Transverse colon (tissue), 4 donors: ENCODE measurements at regions not wholly inside any gene's neighbourhood (a gene's known extent, or its start where the extent isn't known, plus 50 kb on each side); places are given as distances from the start of the nearest gene placed in this dataset.
"Not testable (repeated sequence)": the region's sequence is repeated elsewhere in the genome, so short reads cannot be mapped to it uniquely, and the experiment has no call there.

Experiments used
- DNase-seq: peaks from one replicate; pipeline ENCODE4 v3.0.0-alpha.2; 2019
- H3K27ac ChIP-seq, 4 donors: fragments of 200-600 bp; sonication (generic); 2 replicates each; pipeline ENCODE4 v1.5.1; 2016 to 2018; ENCODE audit warnings: inconsistent platforms in 4 of 4
- H3K27me3 ChIP-seq: fragments of 200-600 bp; sonication (generic); 2 replicates; pipeline ENCODE4 v1.5.1; 2017; ENCODE audit warnings: inconsistent platforms
- H3K36me3 ChIP-seq, 4 donors: fragments of 200-600 bp; sonication (generic); 2 replicates each; pipeline ENCODE4 v1.5.1; 2017 to 2019; ENCODE audit warnings: inconsistent platforms in 4 of 4
- H3K4me1 ChIP-seq, 4 donors: fragments of 200-600 bp; sonication (generic); 2 replicates each; pipeline ENCODE4 v1.5.1; 2017 to 2020; ENCODE audit warnings: inconsistent platforms in 4 of 4
- H3K4me3 ChIP-seq, 4 donors: fragments of 200-600 bp; sonication (generic); 1 replicate in 1 of 4; 2 replicates in 3 of 4; pipeline versions ENCODE4 v1.5.1 to v1.6.1; 2017 to 2019; ENCODE audit warnings: inconsistent platforms in 4 of 4
- H3K9me3 ChIP-seq, 2 donors: fragments of 200-600 bp; sonication (generic); 2 replicates each; pipeline ENCODE4 v1.5.1; 2017 to 2019; ENCODE audit warnings: inconsistent platforms in 2 of 2
- CTCF ChIP-seq, 5 experiments: fragments of 200-600 bp in 3 of 5; fragments of 450-650 bp in 2 of 5; sonication (generic) in 3 of 5; IDR thresholded peaks; 1 replicate in 2 of 5; 2 replicates in 3 of 5; pipeline ENCODE4 v1.5.1; 2016 to 2017; ENCODE audit warnings: antibody characterized with exemption in 5 of 5, inconsistent platforms in 3 of 5, mild to moderate bottlenecking in 2 of 5, moderate library complexity in 1 of 5
- EP300 ChIP-seq: sonication (generic); formaldehyde crosslinking; IDR thresholded peaks from one replicate; pipeline ENCODE4 v1.6.1; 2017; ENCODE audit warnings: antibody characterized with exemption, low read depth
- POLR2A ChIP-seq: fragments of 450-650 bp; IDR thresholded peaks from one replicate; pipeline ENCODE4 v1.6.1; 2016; ENCODE audit warnings: antibody characterized with exemption, mild to moderate bottlenecking, moderate library complexity
- POLR2AphosphoS5 ChIP-seq, 3 donors: sonication (generic); formaldehyde crosslinking; IDR thresholded peaks; one replicate each; pipeline ENCODE4 v1.6.1; 2016; ENCODE audit warnings: antibody characterized with exemption in 3 of 3
- WGBS, 2 donors: methylation state at CpG; one replicate each; pipeline ENCODE4 v1.1.5; 2018; ENCODE audit warnings: low coverage in 1 of 2; 5-methylcytosine and 5-hydroxymethylcytosine counted together
- in situ Hi-C, 4 donors: fragments of 200-750 bp; cut with MboI; loops; one replicate each; pipeline versions ENCODE4 v1.15.0 to v1.15.1; 2017; ENCODE audit warnings: low sequenced_read_pairs in 3 of 4, low pct_ligation_motif_present in 1 of 4, low pct_unique_long_range_greater_than_20kb in 1 of 4
- intact Hi-C: fragments of 100-400 bp; cut with DNase I; formaldehyde crosslinking; loops from one replicate; pipeline ENCODE4 v1.15.1; 2023; ENCODE audit warnings: low total_unique reads

GRCh38 chr1:78303620-78304019 is 187.2 kb upstream of the PTGFR start:
- no peak overlapping the region for H3K27ac ChIP-seq
- H3K9me3 ChIP-seq: no peaks in the 10 kb centered on the region
- no peaks in the 10 kb centered on the region for H3K27me3 ChIP-seq
- in situ Hi-C loops (no loop called here), intact Hi-C loops (no loop called here)
- H3K4me1 ChIP-seq: no peaks in the 10 kb centered on the region
- 54 to 74% methylated on average over 2 of the region's 2 CpGs for WGBS, 2 donors
- DNase-seq: peak; percentile 17
- no peaks in the 10 kb centered on the region for H3K36me3 ChIP-seq
- TF ChIP-seq POLR2AphosphoS5 (IDR thresholded peaks at IDR 0.05) (peak; percentile 10 to 40 (median 39)), POLR2A (no peak)
- no peak overlapping the region for H3K4me3 ChIP-seq

- Histone ChIP-seq H3K36me3 (no peaks in the 10 kb centered on the region), H3K4me1 (no peaks in the 10 kb centered on the region), H3K27me3 (no peaks in the 10 kb centered on the region), H3K27ac (no peak overlapping the region), H3K4me3 (no peak overlapping the region), H3K9me3 (no peaks in the 10 kb centered on the region)
- intact Hi-C loops: no loop called here
- TF ChIP-seq CTCF (IDR thresholded peaks at IDR 0.05): no peak
- TF ChIP-seq EP300: no peak
- no peak for TF ChIP-seq POLR2AphosphoS5 (IDR thresholded peaks at IDR 0.05)
- no peak for TF ChIP-seq POLR2A
- DNase-seq: no peak
- in situ Hi-C loops: no loop called here
- WGBS, 2 donors: 60 to 69% methylated on average over 1 of the region's 1 CpG
These were observed 186.4 kb upstream of the PTGFR start for GRCh38 chr1:78304341-78304740.

- 62 to 67% methylated on average over 1 of the region's 1 CpG for WGBS, 2 donors
- H3K4me1 ChIP-seq: no peaks in the 10 kb centered on the region
- H3K27ac ChIP-seq: no peak overlapping the region
- no peaks in the 10 kb centered on the region for H3K36me3 ChIP-seq
- no peak for TF ChIP-seq EP300
- no peaks in the 10 kb centered on the region for H3K9me3 ChIP-seq
- no peak overlapping the region for H3K4me3 ChIP-seq
- no peak for DNase-seq
- in situ Hi-C loops: no loop called here
- intact Hi-C loops: no loop called here
- H3K27me3 ChIP-seq: no peaks in the 10 kb centered on the region
These were observed 186.0 kb upstream of the PTGFR start for GRCh38 chr1:78304761-78305160.

GRCh38 chr1:78310261-78310660 is 180.5 kb upstream of the PTGFR start:
- H3K9me3 ChIP-seq, H3K4me1 ChIP-seq, DNase-seq, H3K4me3 ChIP-seq, H3K36me3 ChIP-seq, intact Hi-C loops, H3K27me3 ChIP-seq, H3K27ac ChIP-seq, in situ Hi-C loops: not testable (repeated sequence)
- 66% methylated on average over 11 of the region's 11 CpGs; no CpG with 5 or more reads in 1 of the 2 donors for WGBS, 2 donors

- Histone ChIP-seq H3K36me3 (no peaks in the 10 kb centered on the region), H3K4me1 (no peaks in the 10 kb centered on the region), H3K27ac (no peak overlapping the region), H3K27me3 (no peaks in the 10 kb centered on the region), H3K4me3 (no peak overlapping the region), H3K9me3 (no peaks in the 10 kb centered on the region)
- WGBS, 2 donors: 54 to 71% methylated on average over 2 of the region's 2 CpGs
- in situ Hi-C loops (no loop called here), intact Hi-C loops (loop anchor here (5.0 kb wide), 1 partner anchor 1501 kb away; no protein-coding TSS in a partner anchor)
- no peak for DNase-seq
- TF ChIP-seq CTCF (IDR thresholded peaks at IDR 0.05): no peak
These were observed 172.8 kb upstream of the PTGFR start for GRCh38 chr1:78318011-78318410.

GRCh38 chr1:78319603-78320002 is 171.2 kb upstream of the PTGFR start:
- Histone ChIP-seq H3K9me3 (no peaks in the 10 kb centered on the region), H3K27me3 (no peaks in the 10 kb centered on the region), H3K4me1 (no peaks in the 10 kb centered on the region), H3K36me3 (no peaks in the 10 kb centered on the region), H3K27ac (no peak overlapping the region), H3K4me3 (no peak overlapping the region)
- in situ Hi-C loops (no loop called here), intact Hi-C loops (loop anchor here (5.0 kb wide), 1 partner anchor 1502 kb away; no protein-coding TSS in a partner anchor)
- 63% methylated on average over 2 of the region's 2 CpGs; no CpG with 5 or more reads in 1 of the 2 donors for WGBS, 2 donors
- TF ChIP-seq CTCF (IDR thresholded peaks at IDR 0.05) (no peak), EP300 (no peak), POLR2A (no peak), POLR2AphosphoS5 (IDR thresholded peaks at IDR 0.05) (no peak)
- DNase-seq: no peak
